Activated CD8-positive, alpha-beta T cell treated with anti-CD3 and anti-CD28 coated beads for 36 hours (primary cell): ENCODE measurements at regions not wholly inside any gene's neighbourhood (a gene's known extent, or its start where the extent isn't known, plus 50 kb on each side); places are given as distances from the start of the nearest gene placed in this dataset.
"Not testable (repeated sequence)": the region's sequence is repeated elsewhere in the genome, so short reads cannot be mapped to it uniquely, and the experiment has no call there.

Experiments used
- ATAC-seq: fragments of 200-7000 bp; cut with Tn5 transposase; one replicate; pipeline ENCODE4 v1.10.0; 2021; ENCODE audit warnings: mild to moderate bottlenecking, moderate library complexity
- CTCF ChIA-PET: fragments of 350-600 bp; sonication (Branson Sonifier 250); formaldehyde crosslinking; loops from one replicate; lab custom pipeline; 2021; ENCODE audit warnings: antibody characterized with exemption; lab: Charles Lee
- POLR2A ChIA-PET: fragments of 350-600 bp; sonication (Branson Sonifier 250); formaldehyde crosslinking; loops from one replicate; lab custom pipeline; 2021; ENCODE audit warnings: antibody characterized with exemption; lab: Charles Lee
- DNase-seq: peaks from one replicate; pipeline ENCODE4 v3.0.0-alpha.2; 2020
- H3K27ac Mint-ChIP-seq: one replicate; pipeline ENCODE4 v1.8.0; 2021; ENCODE audit warnings: mild to moderate bottlenecking, mixed read lengths
- H3K27me3 Mint-ChIP-seq: one replicate; pipeline ENCODE4 v1.8.0; 2021; ENCODE audit warnings: mixed read lengths
- H3K36me3 Mint-ChIP-seq: one replicate; pipeline ENCODE4 v1.8.0; 2021; ENCODE audit warnings: low read depth, mixed read lengths
- H3K4me1 Mint-ChIP-seq: one replicate; pipeline ENCODE4 v1.8.0; 2021; ENCODE audit warnings: low read depth, mixed read lengths
- H3K4me3 Mint-ChIP-seq: one replicate; pipeline ENCODE4 v1.8.0; 2021; ENCODE audit warnings: mild to moderate bottlenecking, moderate library complexity, mixed read lengths
- H3K9me3 Mint-ChIP-seq: one replicate; pipeline ENCODE4 v1.8.0; 2021; ENCODE audit warnings: mixed read lengths
- CTCF ChIP-seq: fragments of 200-600 bp; IDR thresholded peaks from one replicate; pipeline ENCODE4 v1.8.0; 2022; ENCODE audit warnings: antibody characterized with exemption, mild to moderate bottlenecking
- intact Hi-C: fragments of 100-400 bp; cut with micrococcal nuclease; formaldehyde crosslinking; loops from one replicate; pipeline ENCODE4 v1.10.0; 2022

DNA sequence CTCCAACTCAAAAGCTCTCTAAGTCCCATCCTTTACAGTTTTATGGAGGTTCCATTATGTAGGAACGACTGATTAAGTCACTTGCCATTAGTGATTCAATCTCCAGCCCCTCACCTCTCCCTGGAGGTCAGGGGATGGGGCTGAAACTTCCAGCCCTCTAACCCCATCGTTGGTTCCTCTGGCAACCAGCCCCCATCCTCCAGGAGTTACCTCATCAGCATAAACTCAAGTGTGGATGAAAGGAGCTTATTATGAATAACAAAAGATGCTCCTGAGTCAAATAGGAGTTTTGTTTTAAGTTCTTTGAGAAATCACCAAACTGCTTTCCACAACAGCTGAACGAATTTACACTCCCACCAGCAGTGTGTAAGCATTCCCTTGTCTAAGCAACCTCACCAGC, 494.3 kb upstream of the AUTS2 start:
- POLR2A ChIA-PET = no interaction called here
- H3K4me3 Mint-ChIP-seq = no peak overlapping the region
- no peaks in the 10 kb centered on the region for H3K4me1 Mint-ChIP-seq

DNA sequence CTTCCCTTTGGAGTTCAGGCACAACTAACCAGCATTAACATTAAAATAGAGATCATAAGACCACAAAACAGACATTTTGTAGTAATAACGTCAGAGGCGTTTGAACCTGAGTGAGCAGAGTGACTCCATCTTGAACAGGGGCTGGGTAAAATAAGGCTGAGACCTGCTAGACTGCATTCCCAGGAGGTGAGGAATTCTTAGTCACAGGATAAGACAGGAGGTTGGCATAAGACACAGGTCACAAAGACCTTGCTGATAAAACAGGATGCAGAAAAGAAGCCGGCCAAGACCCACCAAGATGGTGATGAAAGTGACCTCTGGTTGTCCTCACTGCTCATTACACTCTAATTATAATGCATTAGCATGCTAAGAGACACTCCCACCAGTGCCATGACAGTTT, 493.2 kb upstream of the AUTS2 start:
- H3K4me3 Mint-ChIP-seq = no peak overlapping the region
- ATAC-seq (no peak), DNase-seq (no peak)
- CTCF ChIA-PET = no interaction called here
- no peak for TF ChIP-seq CTCF
- no peaks in the 10 kb centered on the region for H3K36me3 Mint-ChIP-seq
- no peaks in the 10 kb centered on the region for H3K4me1 Mint-ChIP-seq
- intact Hi-C loops = no loop called here
- POLR2A ChIA-PET = no interaction called here
- no peaks in the 10 kb centered on the region for H3K27me3 Mint-ChIP-seq
- H3K27ac Mint-ChIP-seq = no peak overlapping the region
- peaks cover 1% of the 10 kb centered on the region for H3K9me3 Mint-ChIP-seq

More for the DNA sequence above, 494.3 kb upstream of the AUTS2 start:
- H3K27ac Mint-ChIP-seq = no peak overlapping the region
- H3K9me3 Mint-ChIP-seq = peaks cover 2% of the 10 kb centered on the region
- H3K27me3 Mint-ChIP-seq = no peaks in the 10 kb centered on the region
- DNase-seq (no peak), ATAC-seq (no peak)
- no peak for TF ChIP-seq CTCF
- CTCF ChIA-PET = no interaction called here
- intact Hi-C loops = no loop called here
- no peaks in the 10 kb centered on the region for H3K36me3 Mint-ChIP-seq

DNA sequence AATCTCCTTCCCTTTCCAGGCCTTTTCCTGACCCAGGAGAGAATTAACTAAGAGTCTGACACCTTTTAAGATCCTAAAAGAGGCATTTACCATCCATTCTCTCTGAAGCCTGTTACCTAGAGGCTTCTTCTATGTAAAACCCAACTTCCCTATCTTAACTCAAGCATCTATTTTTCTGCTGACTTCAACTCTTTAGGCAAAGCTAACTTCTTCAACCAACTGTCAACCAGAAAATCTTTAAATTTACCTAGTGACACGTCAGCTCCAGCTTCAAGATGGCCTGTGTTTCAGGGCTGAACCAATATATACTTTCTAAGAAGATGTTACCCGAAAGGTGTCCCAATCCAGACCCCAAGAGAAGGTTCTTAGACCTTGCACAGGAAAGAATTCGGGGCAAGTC, 492.3 kb upstream of the AUTS2 start:
- no peak for TF ChIP-seq CTCF
- Mint-ChIP-seq H3K4me3 (no peak overlapping the region), H3K27ac (no peak overlapping the region), H3K4me1 (no peaks in the 10 kb centered on the region), H3K27me3 (no peaks in the 10 kb centered on the region), H3K9me3 (no peaks in the 10 kb centered on the region), H3K36me3 (no peaks in the 10 kb centered on the region)
- ChIA-PET CTCF (no interaction called here), POLR2A (no interaction called here)
- DNase-seq (no peak), ATAC-seq (no peak)
- intact Hi-C loops = no loop called here

GRCh38 chr7:69106449-69106848, 491.8 kb upstream of the AUTS2 start:
- H3K27me3 Mint-ChIP-seq, H3K27ac Mint-ChIP-seq, intact Hi-C loops, H3K36me3 Mint-ChIP-seq, H3K4me1 Mint-ChIP-seq, H3K9me3 Mint-ChIP-seq, H3K4me3 Mint-ChIP-seq, DNase-seq, CTCF ChIA-PET, POLR2A ChIA-PET, ATAC-seq: not testable (repeated sequence)

GRCh38 chr7:69106946-69107345, 491.3 kb upstream of the AUTS2 start:
- DNase-seq, intact Hi-C loops, ATAC-seq, CTCF ChIA-PET, H3K36me3 Mint-ChIP-seq, H3K27me3 Mint-ChIP-seq, H3K9me3 Mint-ChIP-seq, H3K4me3 Mint-ChIP-seq, H3K4me1 Mint-ChIP-seq, POLR2A ChIA-PET, H3K27ac Mint-ChIP-seq: not testable (repeated sequence)

DNA sequence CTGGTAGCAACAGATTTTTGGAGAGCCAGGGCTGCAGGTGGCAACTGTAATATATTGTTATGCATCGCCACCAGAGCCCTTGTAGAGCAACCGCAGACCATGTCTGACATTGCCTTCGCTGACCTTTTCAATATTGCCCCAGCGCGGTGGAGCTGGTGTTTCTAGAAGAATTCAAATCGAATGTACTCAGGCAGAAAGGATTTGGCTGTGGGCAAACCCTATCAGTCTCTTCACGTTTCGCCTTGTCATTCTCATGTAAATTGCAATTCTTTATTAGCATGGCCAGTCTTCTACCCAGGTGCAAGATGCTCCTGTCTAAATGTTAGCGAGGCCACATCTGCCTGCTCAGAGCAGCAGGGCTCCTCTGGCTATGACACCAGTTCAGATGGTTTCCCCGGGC, 490.2 kb upstream of the AUTS2 start:
- H3K4me3 Mint-ChIP-seq = no peak overlapping the region
- ATAC-seq (no peak), DNase-seq (no peak)
- H3K27ac Mint-ChIP-seq = no peak overlapping the region
- no peaks in the 10 kb centered on the region for H3K27me3 Mint-ChIP-seq
- no peaks in the 10 kb centered on the region for H3K9me3 Mint-ChIP-seq
- intact Hi-C loops = no loop called here
- CTCF ChIA-PET = no interaction called here
- no peaks in the 10 kb centered on the region for H3K36me3 Mint-ChIP-seq
- no peak for TF ChIP-seq CTCF
- POLR2A ChIA-PET = no interaction called here
- H3K4me1 Mint-ChIP-seq = no peaks in the 10 kb centered on the region
